Mucosa of gallbladder (tissue), 1 donor: ENCODE measurements at regions not wholly inside any gene's neighbourhood (a gene's known extent, or its start where the extent isn't known, plus 50 kb on each side); places are given as distances from the start of the nearest gene placed in this dataset.

ENCODE experiments used
- DNase-seq: peaks from one replicate; pipeline ENCODE4 v3.0.0-alpha.2; 2020; ENCODE audit warnings: low spot score
- donor health status: DM: no; HTN: no; CAD: no.

DNA sequence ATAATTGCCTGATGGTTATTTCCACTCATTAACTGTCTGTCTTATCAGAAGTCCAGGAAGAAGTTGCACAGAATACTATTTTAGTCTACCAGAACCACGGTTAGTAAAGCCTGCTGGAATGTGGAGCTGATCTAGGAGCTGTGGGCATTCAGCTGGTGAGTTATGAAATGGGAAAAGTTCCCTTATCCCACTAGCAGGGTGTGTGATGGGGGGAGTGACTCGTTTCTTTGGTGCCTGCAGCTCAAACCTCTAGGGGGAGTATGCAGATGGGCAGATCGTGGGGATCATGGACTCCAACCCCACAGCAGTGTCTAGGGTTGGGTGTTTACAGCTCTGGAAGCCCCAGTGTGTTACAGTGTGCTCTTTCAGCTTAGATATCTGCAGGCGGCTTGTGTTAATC lies 305.7 kb upstream of the BOD1L1 start:
- DNase-seq = no peak

DNA sequence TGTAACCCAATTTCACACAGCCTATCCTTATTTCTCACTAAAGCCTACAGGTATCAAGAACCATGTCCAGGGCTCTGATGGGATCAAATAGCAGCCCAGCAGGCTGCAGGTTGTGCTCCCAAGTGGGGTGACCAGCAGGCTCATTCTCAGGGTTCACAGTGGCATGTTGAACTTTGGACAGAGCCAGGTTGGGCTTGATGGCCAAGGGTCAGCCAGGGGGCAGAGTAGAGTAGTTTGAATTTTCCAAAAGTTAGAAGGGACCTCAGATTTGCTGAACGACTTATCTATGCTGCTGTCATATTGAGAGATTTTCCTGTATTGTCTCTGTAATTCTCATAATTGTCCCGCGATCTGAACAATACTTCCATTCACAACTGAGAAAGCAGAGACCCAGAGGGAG lies 310.8 kb upstream of the BOD1L1 start:
- no peak for DNase-seq

DNA sequence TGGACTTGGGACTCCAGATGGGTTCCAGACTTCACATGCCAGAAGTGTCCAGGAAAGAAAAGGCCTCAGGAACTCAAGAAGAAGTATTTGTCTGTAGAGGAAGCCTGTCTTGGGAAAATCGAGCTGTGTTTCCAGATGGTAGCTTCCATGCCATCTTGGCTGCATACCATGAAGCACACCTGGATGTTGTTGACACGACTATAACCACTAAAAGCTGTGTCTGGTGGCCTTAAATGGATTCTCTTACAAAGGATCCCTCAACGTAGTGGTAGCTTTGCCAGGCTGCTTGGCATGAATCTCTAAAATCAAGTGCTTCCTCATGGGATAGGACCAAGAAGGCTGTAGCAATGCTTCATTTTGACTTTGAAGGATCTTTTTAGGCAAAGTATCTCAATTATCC lies 313.4 kb upstream of the BOD1L1 start:
- DNase-seq = no peak

DNA sequence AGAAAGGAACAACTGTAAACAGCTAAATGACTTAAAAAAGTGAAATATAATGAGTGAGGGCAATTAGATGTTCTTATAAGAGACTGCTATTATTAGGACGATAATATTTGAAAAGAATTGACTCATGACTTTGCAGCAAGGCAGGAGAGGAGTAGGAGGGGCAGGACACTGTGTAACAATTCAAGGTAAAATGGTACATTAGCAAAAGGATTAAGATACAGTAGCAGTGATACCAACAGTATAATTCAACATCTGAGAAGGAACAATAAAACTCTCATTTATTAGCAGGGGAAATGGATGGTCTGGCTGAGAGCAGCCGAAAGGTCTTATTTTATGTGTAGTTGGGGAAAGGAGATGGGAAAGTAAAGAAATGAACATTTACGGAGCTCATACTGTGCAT lies 315.5 kb upstream of the BOD1L1 start:
- no peak for DNase-seq

DNA sequence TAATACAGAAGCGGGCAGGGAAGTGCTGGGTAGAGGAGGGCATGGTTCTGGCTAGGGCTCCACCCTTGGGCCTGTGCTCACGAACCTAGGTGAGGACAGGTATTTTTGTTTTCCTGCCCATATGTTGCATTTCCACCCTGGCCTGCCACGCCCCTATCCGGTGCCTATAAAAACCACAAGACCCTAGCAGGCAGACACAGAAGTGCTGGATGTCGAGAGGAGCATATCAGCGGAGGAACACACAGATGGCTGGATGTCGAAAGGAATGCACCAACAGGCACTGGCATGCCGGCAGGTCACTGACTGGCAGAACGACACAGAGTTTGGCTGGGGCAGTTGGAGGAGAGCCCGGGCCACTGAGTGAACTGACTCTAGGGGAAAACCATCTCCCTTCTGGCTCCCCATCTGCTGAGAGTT lies 316.6 kb upstream of the BOD1L1 start:
- no peak for DNase-seq

DNA sequence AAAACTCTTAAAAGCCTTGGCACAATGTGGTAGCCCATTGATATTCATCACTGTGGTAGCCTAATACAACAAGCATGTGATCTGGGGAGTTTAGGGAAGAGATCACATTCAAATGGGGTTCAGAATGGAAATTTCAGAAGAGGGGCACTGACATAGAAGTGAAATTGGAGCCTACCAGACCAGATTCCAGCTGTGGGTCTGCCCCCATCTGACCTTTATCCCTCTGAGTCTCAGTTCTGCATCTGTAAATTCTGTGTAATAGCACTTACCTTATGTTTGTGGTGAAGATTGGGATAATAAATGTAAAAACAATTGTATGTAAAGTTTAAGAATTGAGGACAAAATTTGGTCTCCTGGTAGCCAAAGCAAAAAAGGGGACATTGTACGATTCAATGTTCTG lies 320.4 kb upstream of the BOD1L1 start:
- no peak for DNase-seq

DNA sequence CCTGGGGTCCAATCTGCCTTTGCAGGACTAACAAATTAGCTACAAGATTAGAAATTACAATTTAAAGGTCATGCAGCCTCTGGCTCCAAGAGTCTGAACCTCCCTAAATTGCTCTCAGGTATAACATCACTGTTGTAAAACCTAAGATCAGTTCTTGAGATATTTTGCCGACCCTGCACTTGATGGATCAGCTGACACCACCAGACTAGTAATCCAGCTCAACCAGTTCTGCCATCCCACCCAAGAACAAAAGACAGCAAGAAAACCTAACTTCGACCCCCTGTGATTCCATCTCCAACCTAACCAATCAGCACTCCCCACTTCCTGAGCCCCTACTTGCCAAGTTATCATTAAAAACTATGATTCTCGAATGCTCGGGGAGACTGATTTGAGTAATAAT lies 323.0 kb upstream of the BOD1L1 start:
- no peak for DNase-seq

DNA sequence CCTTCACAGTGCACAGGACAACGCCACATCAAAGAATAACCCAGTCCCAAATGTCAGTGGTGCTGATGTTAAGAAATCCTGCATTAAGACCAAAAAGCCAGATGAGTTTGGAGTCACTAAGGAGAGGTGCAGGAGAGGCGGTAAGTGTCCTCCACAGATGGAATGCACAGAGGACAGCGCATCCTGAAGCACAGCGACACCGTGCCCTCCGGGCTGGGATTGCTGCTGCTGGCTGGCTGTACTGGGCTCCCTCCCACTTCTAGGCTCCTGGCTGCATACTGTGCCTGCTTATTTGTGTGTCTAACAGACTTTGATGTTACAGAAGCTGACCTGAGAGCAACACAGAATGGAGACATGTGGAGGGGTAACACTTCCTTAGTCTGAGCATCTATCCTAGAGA lies 325.6 kb upstream of the BOD1L1 start:
- no peak for DNase-seq

DNA sequence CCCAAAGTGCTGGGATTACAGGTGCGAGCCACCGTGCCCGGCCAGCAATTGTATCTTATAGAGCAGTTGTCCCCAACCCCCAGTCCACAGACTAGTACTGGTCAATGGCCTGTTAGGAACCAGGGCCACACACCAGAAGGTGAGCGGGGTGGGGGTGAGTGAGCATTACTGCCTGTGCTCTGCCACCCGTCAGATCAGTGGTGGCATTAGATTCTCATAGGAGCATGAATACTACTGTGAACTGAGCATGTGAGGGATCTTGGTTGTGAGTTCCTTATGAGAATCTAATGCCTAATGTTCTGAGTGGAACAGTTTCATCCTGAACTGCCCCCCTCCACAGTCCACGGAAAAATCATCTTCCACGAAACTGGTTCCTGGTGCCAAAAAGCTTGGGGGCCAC lies 328.0 kb upstream of the BOD1L1 start:
- DNase-seq = no peak

DNA sequence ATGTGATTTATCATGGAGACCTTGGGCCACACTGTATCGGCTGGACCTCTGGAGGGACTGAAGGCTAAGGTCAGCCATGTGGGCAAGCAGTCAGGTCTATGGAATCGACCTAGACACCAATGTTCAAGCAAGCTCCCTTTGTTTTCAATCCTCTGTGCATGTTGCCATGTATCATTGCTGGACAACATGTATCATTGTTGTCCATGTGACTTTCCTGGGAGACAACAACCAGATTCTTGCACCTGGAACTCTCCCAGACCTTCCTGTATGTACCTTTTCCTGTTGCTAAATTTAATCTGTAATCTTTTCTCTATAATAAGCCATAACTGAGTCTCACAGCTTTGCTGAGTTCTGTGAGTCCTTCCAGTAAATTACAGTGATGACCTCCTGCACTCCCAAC lies 329.4 kb upstream of the BOD1L1 start:
- no peak for DNase-seq

DNA sequence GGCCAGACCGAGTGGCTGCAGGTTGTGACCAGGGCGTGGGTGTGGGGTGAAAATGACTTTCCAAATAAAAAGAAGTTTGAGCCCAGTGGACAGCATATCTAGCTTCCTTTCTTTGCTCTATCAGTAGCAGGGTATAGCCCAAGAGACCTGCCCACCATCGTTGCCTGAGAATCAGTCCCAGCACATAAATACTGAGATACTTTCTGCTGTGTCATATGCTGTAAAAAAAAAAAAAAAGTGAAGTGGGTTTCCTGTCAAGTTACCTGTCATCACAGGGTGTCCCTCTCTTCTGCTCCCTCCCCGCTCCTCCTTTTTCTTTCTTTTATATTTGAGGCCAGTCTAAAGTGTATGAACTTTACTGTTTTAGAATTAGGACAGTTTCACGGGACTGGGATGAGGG lies 330.3 kb upstream of the BOD1L1 start:
- DNase-seq = no peak

DNA sequence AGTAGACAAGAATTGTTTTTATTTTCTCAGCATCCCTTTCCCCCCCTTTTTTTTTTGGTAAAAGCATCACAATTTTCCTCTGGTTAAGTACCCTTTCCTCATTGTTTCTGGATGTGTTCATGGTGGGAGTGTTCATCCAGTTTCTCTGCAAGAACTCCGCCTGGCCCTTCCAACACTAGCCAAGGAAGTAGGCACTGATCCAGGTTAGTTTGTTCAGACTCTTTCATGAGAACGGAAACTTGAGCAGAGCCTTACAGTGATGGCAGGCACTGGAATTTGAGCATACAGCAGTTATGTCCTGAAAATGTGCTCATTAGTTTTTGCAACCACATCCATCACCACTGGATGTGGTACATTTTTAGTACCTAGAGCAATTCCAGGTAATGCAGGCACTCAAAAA lies 336.1 kb upstream of the BOD1L1 start:
- DNase-seq = no peak

DNA sequence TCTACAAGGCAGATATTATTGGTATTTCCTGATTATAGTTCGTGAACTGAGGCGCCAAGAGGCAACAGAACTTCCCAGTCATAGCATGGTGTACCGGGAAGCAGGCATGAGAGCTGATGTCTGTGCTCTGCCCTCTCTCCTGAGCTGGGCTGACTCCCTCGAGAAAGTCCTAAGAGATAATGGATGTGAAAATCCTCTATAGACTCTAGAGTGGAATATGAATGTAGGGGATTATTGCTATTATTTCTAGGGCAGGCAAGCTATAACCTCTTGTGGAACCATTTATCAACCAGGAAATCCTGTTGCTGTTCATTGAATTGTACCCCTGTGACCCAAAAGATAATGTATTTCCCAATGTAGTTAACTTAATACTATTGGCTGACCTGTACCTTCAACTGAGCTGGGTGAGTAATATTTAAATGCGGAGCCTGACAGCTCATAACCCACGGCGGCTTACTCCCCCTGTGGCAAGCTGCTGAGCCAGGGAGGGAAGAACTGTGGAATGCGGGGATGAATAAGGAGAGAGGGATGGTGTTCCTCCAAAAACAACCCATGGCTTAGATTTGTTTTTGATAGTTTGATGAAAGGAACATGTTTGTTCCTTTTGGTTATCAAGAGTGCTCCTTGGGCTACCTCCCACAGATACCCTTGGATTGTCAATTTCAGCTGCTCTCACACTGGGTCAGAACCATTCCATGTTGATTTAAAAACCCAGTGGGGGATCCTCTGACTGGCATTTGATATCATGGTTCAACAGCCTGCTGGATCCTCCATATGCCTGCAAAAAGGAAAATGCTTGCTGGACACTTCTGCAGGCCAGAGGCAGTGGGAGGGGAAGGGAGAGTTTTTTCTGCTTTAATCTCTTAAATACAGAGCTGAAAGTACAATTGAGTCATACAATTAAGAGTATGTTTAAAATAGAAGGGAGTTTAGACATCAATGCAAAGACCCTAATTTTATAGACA lies 339.0 kb upstream of the BOD1L1 start:
- DNase-seq = no peak

DNA sequence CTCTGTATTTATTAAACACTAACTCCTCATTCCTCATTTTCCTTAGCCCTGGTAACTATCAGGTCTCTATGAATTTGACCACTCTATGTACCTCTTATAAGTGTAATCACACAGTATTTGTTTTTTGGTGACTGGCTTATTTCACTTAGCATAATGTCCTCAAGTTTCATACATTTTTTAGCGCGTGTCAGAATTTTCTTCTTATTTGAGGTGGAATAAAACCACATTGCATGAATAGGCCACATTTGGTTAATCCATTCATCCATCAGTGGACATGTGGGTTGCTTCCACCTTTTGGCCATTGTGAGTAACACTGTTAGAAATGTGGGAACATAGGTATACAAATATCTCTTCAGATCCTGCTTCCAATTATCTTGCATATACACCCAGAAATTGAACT lies 341.2 kb upstream of the BOD1L1 start:
- no peak for DNase-seq

DNA sequence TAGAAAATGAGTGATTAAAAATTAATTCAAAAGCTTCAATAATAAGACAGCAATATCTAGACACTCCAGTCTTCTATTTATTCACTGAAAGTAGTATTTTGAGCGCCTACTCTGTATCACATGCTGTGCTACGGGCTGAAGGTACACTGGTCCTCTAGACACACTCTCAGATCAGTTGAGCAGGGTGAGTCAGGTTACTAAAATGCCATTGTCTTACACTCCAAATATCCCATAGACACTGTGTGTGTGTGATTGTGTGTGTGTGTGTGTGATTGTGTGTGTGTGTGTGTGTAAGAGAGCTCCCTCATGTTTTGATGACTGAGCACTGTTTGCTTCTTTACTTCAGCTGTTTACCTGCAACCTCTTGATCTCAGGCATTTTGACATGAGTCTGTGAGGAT lies 342.8 kb upstream of the BOD1L1 start:
- DNase-seq = no peak

DNA sequence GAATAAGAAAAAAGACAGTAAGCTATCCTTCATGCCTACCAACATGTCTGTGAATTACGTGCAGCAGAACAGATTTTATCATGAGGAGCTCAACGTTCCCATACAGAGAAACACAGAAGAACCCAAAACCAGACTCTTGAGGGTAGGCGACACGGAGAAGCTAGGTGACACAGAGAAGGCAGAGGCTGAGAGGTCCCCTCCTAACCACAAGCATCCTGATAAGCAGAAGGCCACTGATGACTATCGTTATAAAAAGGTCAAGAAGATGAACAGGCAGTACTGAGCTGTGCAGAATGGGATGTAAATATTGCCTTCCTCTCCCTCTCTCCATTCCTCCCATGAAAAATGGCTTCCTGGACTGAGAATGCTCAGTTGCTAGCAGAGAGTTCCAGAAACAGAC lies 350.2 kb upstream of the BOD1L1 start:
- no peak for DNase-seq

DNA sequence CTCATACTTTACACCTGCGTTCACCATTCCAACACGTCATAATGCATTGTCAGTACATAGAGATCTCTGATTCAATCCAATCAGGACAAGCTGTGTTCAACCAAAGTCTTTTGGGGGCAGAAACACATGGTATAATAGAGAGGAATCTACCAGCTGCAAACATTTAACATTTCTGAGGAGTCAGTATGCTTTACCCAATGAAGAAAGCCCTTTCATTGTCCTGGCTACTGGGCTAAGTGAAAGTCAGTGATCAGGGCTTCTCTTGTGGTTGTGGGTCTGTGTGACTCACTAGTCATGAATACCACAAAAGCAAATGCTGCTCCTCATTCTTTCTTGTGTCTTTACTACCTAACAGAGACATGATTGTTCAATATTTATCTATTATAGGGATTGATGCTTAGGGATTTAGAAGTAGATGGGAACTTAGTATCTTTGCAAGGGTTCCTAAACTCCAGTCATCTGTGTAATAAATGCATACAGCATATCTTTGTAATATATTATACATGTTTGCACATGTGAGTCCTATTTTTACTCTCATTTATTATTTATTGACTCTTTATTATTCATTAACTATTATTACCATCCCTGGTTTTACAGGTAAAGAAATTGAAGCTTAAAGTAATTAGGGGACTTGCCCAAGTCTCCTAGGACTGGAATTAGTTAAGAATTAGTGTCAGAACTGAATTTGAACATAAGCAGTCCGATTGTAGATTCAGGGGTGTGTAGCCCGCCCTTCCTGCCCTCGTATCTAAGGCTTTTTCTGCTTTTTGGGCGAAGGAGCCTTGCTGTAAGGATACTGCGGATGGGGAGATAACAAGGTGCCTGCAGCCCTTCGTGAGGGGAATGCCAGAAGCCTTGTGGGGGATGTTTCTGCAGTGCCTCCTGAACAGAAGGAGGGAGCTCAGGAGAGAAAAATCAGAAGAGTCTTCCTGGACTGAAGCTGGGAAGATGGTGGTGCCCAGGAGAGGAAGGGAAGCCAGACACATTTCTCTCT lies 353.1 kb upstream of the BOD1L1 start:
- no peak for DNase-seq

DNA sequence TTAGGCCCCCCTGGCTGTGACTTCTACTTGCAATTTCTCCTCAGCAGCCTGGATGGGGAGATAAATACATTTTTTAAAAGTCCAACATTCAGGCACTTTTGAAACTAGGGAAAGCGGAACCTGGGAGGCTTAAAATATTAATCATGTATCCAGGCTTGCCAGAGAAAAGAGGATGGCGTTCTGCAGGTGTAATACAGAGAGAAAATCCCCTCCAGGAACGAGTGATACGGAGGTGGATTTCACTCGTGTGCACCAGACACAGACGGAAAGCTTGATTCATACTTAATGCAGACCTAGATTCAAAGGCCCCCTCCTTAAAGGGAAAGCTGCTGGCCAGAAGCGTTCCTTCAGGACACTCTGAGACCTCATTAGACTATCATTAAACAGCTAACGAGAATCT lies 354.0 kb upstream of the BOD1L1 start:
- no peak for DNase-seq

DNA sequence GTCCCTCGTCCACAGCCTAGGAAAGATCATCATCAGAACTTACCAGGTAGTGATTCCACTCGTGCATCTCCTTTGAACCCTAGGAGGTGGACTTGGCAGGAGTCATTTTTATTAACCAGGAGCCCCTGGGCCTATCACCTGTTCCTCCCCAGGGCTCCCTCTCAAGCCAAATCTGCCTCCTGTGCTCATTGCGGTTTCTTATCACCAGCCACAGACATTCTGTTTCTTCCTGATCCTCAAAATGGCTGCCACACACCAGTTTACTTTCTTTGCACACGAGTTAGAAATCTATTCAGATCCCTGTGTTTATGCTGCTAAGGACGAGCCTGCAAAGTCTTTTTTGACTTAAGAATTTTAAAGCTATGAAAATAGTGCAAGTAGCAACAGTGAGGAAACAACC lies 354.5 kb upstream of the BOD1L1 start:
- DNase-seq = no peak

DNA sequence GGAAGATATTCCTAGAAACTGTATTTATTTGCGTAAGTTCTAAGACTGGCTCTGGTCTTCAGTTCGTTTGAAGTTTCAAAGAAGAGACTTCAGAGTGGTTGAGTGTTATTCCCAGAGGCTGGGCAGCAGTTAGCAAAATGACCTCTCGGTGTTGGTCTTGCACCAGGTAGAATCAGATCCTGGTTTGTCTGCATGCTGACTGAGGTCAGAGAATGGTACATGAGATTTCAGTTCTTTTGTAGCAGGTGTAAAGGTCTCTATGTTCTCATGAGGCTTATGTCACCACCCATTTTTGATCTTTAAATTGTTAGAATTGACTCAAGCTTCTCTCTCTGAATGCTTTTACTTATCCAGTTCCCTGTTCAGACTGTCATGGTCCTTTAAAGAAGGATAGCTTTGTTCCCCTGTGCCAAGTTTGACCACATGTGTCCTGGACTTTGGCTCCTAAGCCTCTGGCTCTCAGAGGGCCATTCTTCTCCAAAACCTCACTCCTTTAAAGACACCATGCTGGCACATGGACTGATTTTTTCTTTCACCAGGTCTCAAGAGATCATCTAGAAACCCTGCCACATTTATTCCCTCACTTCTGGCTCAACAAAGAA lies 355.8 kb upstream of the BOD1L1 start:
- DNase-seq = peak; percentile 67

DNA sequence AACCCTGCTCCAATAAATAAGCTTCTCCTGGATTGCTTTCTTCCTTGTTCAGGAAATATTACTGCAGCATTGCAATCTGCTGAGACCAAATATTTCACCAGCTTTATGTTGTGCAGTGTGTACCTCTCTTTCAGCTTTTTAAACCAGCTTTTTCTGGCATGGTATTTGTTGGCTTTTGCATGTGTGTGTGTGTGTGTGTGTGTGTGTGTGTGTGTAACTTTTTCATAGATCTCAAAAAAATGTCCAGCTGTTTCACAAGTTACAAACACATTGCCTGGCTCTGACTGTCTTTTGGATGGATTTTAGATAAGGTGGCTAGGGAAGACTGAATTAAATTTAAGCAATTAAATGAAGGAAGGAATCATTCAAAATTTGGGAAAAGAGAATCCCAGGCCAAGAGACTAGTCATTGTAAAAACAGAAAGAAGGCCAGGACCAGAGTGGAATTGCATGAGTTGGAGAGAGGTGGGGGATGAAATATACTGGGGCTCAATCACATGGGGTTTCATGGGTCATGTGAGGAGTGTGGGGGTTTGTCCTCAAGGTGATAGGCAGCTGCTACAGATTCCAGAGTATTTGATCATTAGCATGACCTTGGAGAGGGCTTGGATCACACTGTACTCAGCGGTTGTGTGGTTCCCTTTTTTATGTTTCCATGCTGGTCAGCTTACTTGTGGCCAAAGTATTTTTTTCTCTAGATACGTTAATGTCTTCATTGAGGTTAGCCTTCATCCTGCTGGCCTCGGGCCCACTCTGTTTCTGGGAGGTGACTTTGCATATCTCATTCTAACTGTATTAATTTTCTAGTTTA lies 357.7 kb upstream of the BOD1L1 start:
- DNase-seq = no peak
